Adrenal gland (tissue), 5 donors: ENCODE measurements at regions not wholly inside any gene's neighbourhood (a gene's known extent, or its start where the extent isn't known, plus 50 kb on each side); places are given as distances from the start of the nearest gene placed in this dataset.

ENCODE experiments used
- POLR2A ChIP-seq, 2 donors: fragments of 450-650 bp; IDR thresholded peaks; one replicate each; pipeline ENCODE4 v1.6.1; 2017; ENCODE audit warnings: antibody characterized with exemption in 2 of 2, mild to moderate bottlenecking in 2 of 2, moderate library complexity in 1 of 2
- TF ChIP-seq, protein P1 (sequence below), 6 experiments: fragments of 450-650 bp in 4 of 6; fragments of 200-600 bp in 2 of 6; sonication (generic) in 1 of 6; IDR thresholded peaks; 1 replicate in 5 of 6; 2 replicates in 1 of 6; pipeline versions ENCODE4 v1.5.1 to v1.8.0; 2016 to 2021; ENCODE audit warnings: antibody characterized with exemption in 6 of 6, mild to moderate bottlenecking in 2 of 6, moderate library complexity in 1 of 6
- donor health status: DM: no; HTN: no; CAD: no.

GRCh38 chr9:107161338-107161737 is 121.7 kb upstream of the RAD23B start:
- TF ChIP-seq, protein P1, sequence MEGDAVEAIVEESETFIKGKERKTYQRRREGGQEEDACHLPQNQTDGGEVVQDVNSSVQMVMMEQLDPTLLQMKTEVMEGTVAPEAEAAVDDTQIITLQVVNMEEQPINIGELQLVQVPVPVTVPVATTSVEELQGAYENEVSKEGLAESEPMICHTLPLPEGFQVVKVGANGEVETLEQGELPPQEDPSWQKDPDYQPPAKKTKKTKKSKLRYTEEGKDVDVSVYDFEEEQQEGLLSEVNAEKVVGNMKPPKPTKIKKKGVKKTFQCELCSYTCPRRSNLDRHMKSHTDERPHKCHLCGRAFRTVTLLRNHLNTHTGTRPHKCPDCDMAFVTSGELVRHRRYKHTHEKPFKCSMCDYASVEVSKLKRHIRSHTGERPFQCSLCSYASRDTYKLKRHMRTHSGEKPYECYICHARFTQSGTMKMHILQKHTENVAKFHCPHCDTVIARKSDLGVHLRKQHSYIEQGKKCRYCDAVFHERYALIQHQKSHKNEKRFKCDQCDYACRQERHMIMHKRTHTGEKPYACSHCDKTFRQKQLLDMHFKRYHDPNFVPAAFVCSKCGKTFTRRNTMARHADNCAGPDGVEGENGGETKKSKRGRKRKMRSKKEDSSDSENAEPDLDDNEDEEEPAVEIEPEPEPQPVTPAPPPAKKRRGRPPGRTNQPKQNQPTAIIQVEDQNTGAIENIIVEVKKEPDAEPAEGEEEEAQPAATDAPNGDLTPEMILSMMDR (IDR thresholded peaks at IDR 0.05), result no peak
- no peak for TF ChIP-seq POLR2A (IDR thresholded peaks at IDR 0.05)
